Spleen (tissue), 7 donors: ENCODE measurements at regions not wholly inside any gene's neighbourhood (a gene's known extent, or its start where the extent isn't known, plus 50 kb on each side); places are given as distances from the start of the nearest gene placed in this dataset.

ENCODE experiments used
- POLR2A ChIP-seq, 3 donors: fragments of 450-650 bp; IDR thresholded peaks; one replicate each; pipeline ENCODE4 v1.5.1; 2017; ENCODE audit warnings: antibody characterized with exemption in 3 of 3, mild to moderate bottlenecking in 1 of 3
- POLR2AphosphoS5 ChIP-seq, 3 donors: sonication (generic); formaldehyde crosslinking; IDR thresholded peaks; one replicate each; pipeline ENCODE4 v1.5.1; 2017; ENCODE audit warnings: antibody characterized with exemption in 3 of 3
- TF ChIP-seq, protein P1 (sequence below), 11 experiments: fragments of 200-600 bp in 7 of 11; fragments of 450-650 bp in 4 of 11; sonication (generic) in 4 of 11; IDR thresholded peaks in 8 of 11; conservative IDR thresholded peaks in 3 of 11; 1 replicate in 7 of 11; 2 replicates in 4 of 11; pipeline versions ENCODE4 v1.4.0 to v1.8.0; 2016 to 2021; ENCODE audit warnings: antibody characterized with exemption in 11 of 11, inconsistent platforms in 4 of 11, mild to moderate bottlenecking in 1 of 11
- donor health status: DM: no; HTN: no; CAD: no; lungs with moderate emphysema.
- donor health status: DM: no; HTN: no; CAD: no.
- donor health status: DM: no; HTN: no; CAD: no.

DNA sequence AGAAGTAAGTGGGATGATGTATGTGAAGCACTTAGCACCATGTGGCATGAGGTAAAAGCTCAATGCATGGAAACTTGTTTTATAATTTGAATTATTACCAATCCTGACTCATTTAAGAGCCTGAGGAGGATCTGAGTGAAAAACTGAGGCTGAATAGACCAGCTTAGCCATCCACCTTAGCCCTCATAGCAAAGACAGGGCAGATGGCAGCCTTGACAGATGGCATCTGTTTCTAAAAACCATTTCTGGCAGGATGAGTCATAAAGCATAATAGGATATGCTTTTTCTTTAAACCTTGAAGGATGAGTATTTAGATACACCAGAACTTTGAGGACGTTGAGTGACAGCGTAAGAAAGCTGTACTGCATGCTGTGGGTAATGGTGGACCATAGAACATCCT, 61.0 kb upstream of the NAV2 start:
- TF ChIP-seq, protein P1, sequence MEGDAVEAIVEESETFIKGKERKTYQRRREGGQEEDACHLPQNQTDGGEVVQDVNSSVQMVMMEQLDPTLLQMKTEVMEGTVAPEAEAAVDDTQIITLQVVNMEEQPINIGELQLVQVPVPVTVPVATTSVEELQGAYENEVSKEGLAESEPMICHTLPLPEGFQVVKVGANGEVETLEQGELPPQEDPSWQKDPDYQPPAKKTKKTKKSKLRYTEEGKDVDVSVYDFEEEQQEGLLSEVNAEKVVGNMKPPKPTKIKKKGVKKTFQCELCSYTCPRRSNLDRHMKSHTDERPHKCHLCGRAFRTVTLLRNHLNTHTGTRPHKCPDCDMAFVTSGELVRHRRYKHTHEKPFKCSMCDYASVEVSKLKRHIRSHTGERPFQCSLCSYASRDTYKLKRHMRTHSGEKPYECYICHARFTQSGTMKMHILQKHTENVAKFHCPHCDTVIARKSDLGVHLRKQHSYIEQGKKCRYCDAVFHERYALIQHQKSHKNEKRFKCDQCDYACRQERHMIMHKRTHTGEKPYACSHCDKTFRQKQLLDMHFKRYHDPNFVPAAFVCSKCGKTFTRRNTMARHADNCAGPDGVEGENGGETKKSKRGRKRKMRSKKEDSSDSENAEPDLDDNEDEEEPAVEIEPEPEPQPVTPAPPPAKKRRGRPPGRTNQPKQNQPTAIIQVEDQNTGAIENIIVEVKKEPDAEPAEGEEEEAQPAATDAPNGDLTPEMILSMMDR (IDR thresholded peaks at IDR 0.05 in 8 of 11, conservative IDR thresholded peaks at IDR 0.05 in 3 of 11), result no peak
- TF ChIP-seq POLR2AphosphoS5 (IDR thresholded peaks at IDR 0.05) (no peak), POLR2A (IDR thresholded peaks at IDR 0.05) (no peak)
